GM20431 (cell line): ENCODE measurements at regions not wholly inside any gene's neighbourhood (a gene's known extent, or its start where the extent isn't known, plus 50 kb on each side); places are given as distances from the start of the nearest gene placed in this dataset.

Source experiments
- in situ Hi-C: fragments of 300-500 bp; cut with MseI, MboI; formaldehyde crosslinking; loops from one replicate; pipeline ENCODE4 v1.15.0; 2020; ENCODE audit warnings: low sequenced_read_pairs; ENCODE audit not compliant: unreplicated experiment

DNA sequence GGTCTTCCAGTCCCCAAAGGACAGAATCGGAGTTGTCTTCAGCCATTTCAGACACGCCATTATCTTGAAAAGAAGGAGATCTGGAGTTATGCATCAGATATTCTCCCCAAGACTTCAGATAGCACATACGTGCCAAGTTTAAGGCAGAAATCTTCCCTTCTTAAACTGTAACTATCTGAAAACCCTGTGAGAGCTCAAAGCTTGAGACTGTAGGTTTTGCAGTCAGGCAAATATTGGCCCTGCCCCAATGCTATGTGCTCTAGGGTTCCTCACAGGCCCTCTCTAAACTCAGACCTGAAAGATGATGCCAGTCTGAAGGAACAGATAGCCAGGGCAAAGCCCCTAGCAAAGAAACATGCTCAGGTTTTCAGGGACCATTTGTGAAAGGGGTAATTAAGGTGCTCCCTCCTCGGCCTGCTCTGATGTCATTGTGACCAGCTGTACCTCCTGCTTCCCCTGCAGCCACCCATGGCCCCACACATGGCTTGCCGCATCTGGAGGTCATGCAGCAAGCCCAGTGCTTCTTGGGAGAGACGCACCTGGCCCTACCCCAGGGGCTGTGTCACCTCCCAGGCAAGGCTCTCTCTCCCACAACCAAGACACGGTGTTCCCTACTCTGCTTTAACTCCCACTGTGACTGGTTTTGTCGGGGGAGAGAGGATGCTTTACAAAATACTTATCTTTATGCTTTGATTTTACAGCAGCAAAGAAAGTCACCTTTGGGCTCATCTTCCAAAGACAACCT, 53.4 kb upstream of the POMGNT2 start:
- in situ Hi-C loops, result loop anchor here (10.0 kb wide), 1 partner anchor 215 kb away; no protein-coding TSS in a partner anchor

DNA sequence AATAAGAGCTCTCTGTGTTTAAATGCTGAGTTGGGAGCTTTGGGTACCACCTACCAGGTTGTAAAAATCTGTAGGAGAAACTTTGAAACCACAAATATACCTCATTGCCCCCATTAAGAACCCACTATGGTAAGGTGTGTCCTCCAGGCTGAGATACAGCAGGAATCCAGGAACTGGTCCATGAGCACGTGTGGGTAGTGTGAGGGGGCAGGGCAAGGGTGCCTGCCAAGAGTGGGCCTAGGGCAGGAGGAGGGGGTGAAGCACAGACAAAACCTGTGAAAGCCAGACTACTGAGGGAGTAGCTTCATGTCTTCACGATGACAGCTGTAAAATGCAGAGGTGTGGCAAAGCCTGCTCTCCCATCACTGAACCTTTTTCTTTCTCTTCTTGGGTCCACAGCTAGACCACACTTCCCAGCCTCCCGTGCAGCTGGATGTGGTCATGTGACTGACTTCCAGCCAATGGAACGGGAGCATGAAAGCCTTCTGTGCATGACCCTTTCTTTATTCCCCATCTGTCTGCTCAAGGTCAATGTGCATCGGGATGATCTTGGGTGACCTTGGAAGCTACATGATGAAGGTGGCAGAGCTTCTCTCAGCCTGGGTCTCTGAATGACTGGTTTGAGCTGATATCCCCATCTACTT, 51.1 kb upstream of the POMGNT2 start:
- in situ Hi-C loops, result loop anchor here (10.0 kb wide), 1 partner anchor 218 kb away; no protein-coding TSS in a partner anchor

DNA sequence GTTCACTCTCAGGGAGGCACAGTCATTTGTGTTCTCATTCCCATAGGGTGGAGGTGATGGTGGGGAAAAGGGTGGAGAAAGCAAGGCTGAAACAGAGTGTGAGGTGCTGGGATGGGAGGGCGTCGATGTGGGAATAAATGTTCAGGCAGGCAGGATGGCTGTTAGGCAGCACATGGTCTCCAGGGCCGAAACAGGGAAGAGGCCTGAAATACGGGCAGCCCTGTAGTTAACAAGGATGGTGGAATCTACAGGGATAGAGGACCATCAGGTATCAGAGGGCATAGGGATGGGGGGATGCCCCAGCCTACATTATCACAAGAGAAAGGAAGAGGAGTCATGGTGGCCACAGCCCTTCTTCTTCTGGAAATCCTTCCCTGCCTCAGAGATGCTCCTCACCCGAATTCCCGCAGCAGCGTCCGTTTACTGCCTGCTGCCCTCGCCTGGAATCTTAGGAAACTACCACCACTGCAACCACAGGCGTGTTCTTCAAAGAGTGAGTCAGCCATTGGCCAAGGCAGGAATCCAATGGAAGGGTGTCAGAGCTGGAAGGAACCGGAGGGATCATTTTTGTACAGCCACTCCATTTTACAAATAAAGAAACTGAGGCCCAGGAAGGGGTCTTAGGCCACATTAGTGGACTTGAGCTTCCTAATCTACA, 49.7 kb upstream of the POMGNT2 start:
- in situ Hi-C loops, result loop anchor here (10.0 kb wide), 1 partner anchor 219 kb away; no protein-coding TSS in a partner anchor
